B cell (primary cell): ENCODE measurements at regions not wholly inside any gene's neighbourhood (a gene's known extent, or its start where the extent isn't known, plus 50 kb on each side); places are given as distances from the start of the nearest gene placed in this dataset.

ENCODE experiments used
- ATAC-seq: fragments of 200-7000 bp; cut with Tn5 transposase; one replicate; pipeline ENCODE4 v1.10.0; 2021; ENCODE audit warnings: low read depth, mild to moderate bottlenecking, moderate number of reproducible peaks, moderate library complexity
- CTCF ChIA-PET: fragments of 350-600 bp; sonication (Branson Sonifier 250); formaldehyde crosslinking; loops from one replicate; lab custom pipeline; 2021; ENCODE audit warnings: antibody characterized with exemption, inconsistent platforms; lab: Charles Lee
- POLR2A ChIA-PET: fragments of 350-600 bp; sonication (Branson Sonifier 250); formaldehyde crosslinking; loops from one replicate; lab custom pipeline; 2021; ENCODE audit warnings: antibody characterized with exemption; lab: Charles Lee
- DNase-seq: peaks from one replicate; pipeline ENCODE4 v3.0.0; 2013
- H2AFZ ChIP-seq: 2 replicates; pipeline ENCODE4 v1.6.1; 2012; ENCODE audit warnings: mild to moderate bottlenecking, low read depth, low read length; ENCODE audit not compliant: insufficient read depth, poor library complexity, severe bottlenecking
- H3K27ac ChIP-seq, 2 donors: 1 replicate in 1 of 2; 2 replicates in 1 of 2; pipeline ENCODE4 v1.5.1; 2012 to 2013; ENCODE audit warnings: low read length in 2 of 2, mild to moderate bottlenecking in 2 of 2, moderate library complexity in 1 of 2
- H3K27me3 ChIP-seq, 4 experiments: fragments of 200-600 bp in 1 of 4; sonication (generic) in 1 of 4; replicated peaks in 1 of 4; 1 replicate in 2 of 4; 2 replicates in 2 of 4; pipeline versions ENCODE4 v1.6.1 to v1.7.0; 2013 to 2016; ENCODE audit warnings: low read length in 3 of 4, mild to moderate bottlenecking in 2 of 4, mixed read lengths in 1 of 4, moderate library complexity in 1 of 4; ENCODE audit not compliant: insufficient read depth in 4 of 4, control insufficient read depth in 3 of 4; ENCODE audit errors: control extremely low read depth in 1 of 4
- H3K36me3 ChIP-seq, 2 experiments: replicated peaks in 1 of 2; 1 replicate in 1 of 2; 2 replicates in 1 of 2; pipeline versions ENCODE4 v1.6.1 to v1.7.1; 2013; ENCODE audit warnings: low read length in 1 of 2; ENCODE audit not compliant: insufficient read depth in 2 of 2, control insufficient read depth in 1 of 2; ENCODE audit errors: control extremely low read depth in 1 of 2, extremely low read depth in 1 of 2
- H3K4me1 ChIP-seq, 2 donors: fragments of 200-600 bp in 1 of 2; sonication (generic) in 1 of 2; 1 replicate in 1 of 2; 2 replicates in 1 of 2; pipeline versions ENCODE4 v1.5.1 to v1.6.1; 2013 to 2017; ENCODE audit warnings: low read length in 2 of 2; ENCODE audit not compliant: control insufficient read depth in 2 of 2, insufficient read depth in 2 of 2
- H3K4me2 ChIP-seq: replicated peaks from 2 replicates; pipeline ENCODE3; 2012; ENCODE audit warnings: mild to moderate bottlenecking, low read depth, low read length; ENCODE audit not compliant: poor library complexity, severe bottlenecking
- H3K4me3 ChIP-seq, 5 experiments: fragments of 200-600 bp in 1 of 5; sonication (generic) in 1 of 5; 1 replicate in 3 of 5; 2 replicates in 2 of 5; pipeline versions ENCODE4 v1.5.1 to v1.7.0; 2011 to 2016; ENCODE audit warnings: low read length in 4 of 5, mild to moderate bottlenecking in 4 of 5, low read depth in 2 of 5, control low read depth in 1 of 5, moderate library complexity in 1 of 5; ENCODE audit not compliant: insufficient read depth in 1 of 5; ENCODE audit errors: control extremely low read depth in 1 of 5, extremely low read depth in 1 of 5
- H3K79me2 ChIP-seq: fragments of 200-600 bp; sonication (generic); one replicate; pipeline ENCODE4 v1.6.0; 2016; ENCODE audit warnings: low read length; ENCODE audit not compliant: control insufficient read depth, insufficient read depth
- H3K9ac ChIP-seq: fragments of 200-600 bp; sonication (generic); 2 replicates; pipeline ENCODE4 v1.6.1; 2017; ENCODE audit warnings: mild to moderate bottlenecking, low read length, moderate library complexity
- H3K9me3 ChIP-seq, 3 donors: one replicate each; pipeline versions ENCODE4 v1.6.1 to v1.7.1; 2013; ENCODE audit warnings: low read length in 2 of 3; ENCODE audit not compliant: control insufficient read depth in 2 of 3, insufficient read depth in 1 of 3; ENCODE audit errors: control extremely low read depth in 1 of 3
- H4K20me1 ChIP-seq: 2 replicates; pipeline ENCODE4 v1.6.0; 2012; ENCODE audit warnings: mild to moderate bottlenecking, low read length; ENCODE audit not compliant: insufficient read depth, control insufficient read depth, poor library complexity, severe bottlenecking
- H3K27ac Mint-ChIP-seq: one replicate; pipeline ENCODE4 v1.8.0; 2021; ENCODE audit warnings: mixed read lengths
- H3K27me3 Mint-ChIP-seq: one replicate; pipeline ENCODE4 v1.8.0; 2021; ENCODE audit warnings: mixed read lengths
- H3K4me1 Mint-ChIP-seq: one replicate; pipeline ENCODE4 v1.8.0; 2021; ENCODE audit warnings: mixed read lengths
- H3K4me3 Mint-ChIP-seq: one replicate; pipeline ENCODE4 v1.8.0; 2021; ENCODE audit warnings: mixed read lengths
- H3K9me3 Mint-ChIP-seq: one replicate; pipeline ENCODE4 v1.8.0; 2022; ENCODE audit warnings: mixed read lengths; ENCODE audit not compliant: insufficient read depth
- EZH2 ChIP-seq: IDR thresholded peaks from 2 replicates; pipeline ENCODE4 v1.6.1; 2012; ENCODE audit warnings: borderline replicate concordance, low read depth, mild to moderate bottlenecking, moderate library complexity, low read length; ENCODE audit not compliant: insufficient read depth, poor library complexity, severe bottlenecking
- WGBS: methylation state at CpG from one replicate; pipeline ENCODE4 v1.1.5; 2013; ENCODE audit warnings: missing lambda C conversion rate; ENCODE audit not compliant: insufficient coverage; 5-methylcytosine and 5-hydroxymethylcytosine counted together
- intact Hi-C: fragments of 100-400 bp; cut with micrococcal nuclease; formaldehyde crosslinking; loops from one replicate; pipeline ENCODE4 v1.10.0; 2022
- TF ChIP-seq, protein P1 (sequence below): fragments of 200-600 bp; IDR thresholded peaks from one replicate; pipeline ENCODE4 v1.8.0; 2022; ENCODE audit warnings: antibody characterized with exemption, mild to moderate bottlenecking

DNA sequence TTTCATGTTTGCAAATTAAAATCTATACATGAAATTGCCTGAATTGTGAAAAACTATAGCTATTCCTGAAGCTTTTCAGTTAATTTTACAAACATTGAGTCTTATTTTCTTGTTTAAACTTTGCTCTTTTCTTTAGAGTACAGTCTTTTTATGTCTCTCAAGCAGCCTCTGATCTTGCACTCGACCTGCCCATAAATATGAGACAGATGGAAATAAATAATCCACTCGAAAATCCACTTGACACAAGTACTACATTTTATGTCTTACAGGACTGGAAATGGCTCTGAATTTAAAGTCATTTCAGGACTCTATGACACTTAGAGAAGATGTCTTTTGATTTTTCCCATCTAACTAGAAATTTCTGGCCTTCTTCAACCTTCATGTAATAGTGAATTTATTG lies 283.8 kb downstream of the USP25 start:
- TF ChIP-seq, protein P1, sequence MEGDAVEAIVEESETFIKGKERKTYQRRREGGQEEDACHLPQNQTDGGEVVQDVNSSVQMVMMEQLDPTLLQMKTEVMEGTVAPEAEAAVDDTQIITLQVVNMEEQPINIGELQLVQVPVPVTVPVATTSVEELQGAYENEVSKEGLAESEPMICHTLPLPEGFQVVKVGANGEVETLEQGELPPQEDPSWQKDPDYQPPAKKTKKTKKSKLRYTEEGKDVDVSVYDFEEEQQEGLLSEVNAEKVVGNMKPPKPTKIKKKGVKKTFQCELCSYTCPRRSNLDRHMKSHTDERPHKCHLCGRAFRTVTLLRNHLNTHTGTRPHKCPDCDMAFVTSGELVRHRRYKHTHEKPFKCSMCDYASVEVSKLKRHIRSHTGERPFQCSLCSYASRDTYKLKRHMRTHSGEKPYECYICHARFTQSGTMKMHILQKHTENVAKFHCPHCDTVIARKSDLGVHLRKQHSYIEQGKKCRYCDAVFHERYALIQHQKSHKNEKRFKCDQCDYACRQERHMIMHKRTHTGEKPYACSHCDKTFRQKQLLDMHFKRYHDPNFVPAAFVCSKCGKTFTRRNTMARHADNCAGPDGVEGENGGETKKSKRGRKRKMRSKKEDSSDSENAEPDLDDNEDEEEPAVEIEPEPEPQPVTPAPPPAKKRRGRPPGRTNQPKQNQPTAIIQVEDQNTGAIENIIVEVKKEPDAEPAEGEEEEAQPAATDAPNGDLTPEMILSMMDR = no peak
- TF ChIP-seq EZH2 = no peak
- intact Hi-C loops = no loop called here

DNA sequence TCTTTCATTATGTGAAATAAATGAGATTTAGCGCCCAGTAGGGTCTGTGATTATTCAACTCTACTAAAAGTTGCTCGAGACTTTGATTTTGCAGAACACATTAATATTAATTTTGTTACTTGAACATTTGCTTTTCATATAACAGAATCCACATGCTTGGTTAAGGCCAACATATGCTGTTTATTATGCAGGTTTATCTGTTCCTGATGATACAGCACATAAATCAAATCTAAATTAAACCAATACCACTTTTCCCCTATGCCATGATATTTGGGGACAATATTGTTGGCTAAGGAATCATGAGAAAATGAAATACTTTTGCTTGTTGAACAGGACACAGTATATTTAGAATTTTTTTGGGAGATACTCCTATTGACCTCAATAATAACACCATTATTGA lies 291.1 kb downstream of the USP25 start:
- no peak overlapping the region for H3K4me2 ChIP-seq
- no peaks in the 10 kb centered on the region for H3K79me2 ChIP-seq
- POLR2A ChIA-PET = no interaction called here
- H2AFZ ChIP-seq = no peak overlapping the region
- H3K4me3 ChIP-seq = no peak overlapping the region
- H3K4me1 ChIP-seq = no peaks in the 10 kb centered on the region
- no CpG with 5 or more reads among the region's 2 CpGs for WGBS
- no peak overlapping the region for H3K27ac ChIP-seq
- Mint-ChIP-seq H3K4me1 (no peaks in the 10 kb centered on the region), H3K27ac (no peak overlapping the region), H3K4me3 (no peak overlapping the region), H3K27me3 (no peaks in the 10 kb centered on the region), H3K9me3 (no peaks in the 10 kb centered on the region)
- H3K27me3 ChIP-seq = no peaks in the 10 kb centered on the region
- H3K36me3 ChIP-seq = no peaks in the 10 kb centered on the region
- DNase-seq = no peak
- ATAC-seq = no peak
- TF ChIP-seq, protein P1 = no peak
- TF ChIP-seq EZH2 = no peak
- H3K9ac ChIP-seq = no peak overlapping the region
- peaks cover 0 to 1% (median 0%) of the 10 kb centered on the region in 3 donors for H3K9me3 ChIP-seq
- no peaks in the 10 kb centered on the region for H4K20me1 ChIP-seq
- intact Hi-C loops = no loop called here
- CTCF ChIA-PET = no interaction called here

More for the DNA sequence above, 283.8 kb downstream of the USP25 start:
- H3K9ac ChIP-seq = no peak overlapping the region
- H3K4me2 ChIP-seq = no peak overlapping the region
- H4K20me1 ChIP-seq = no peaks in the 10 kb centered on the region
- Mint-ChIP-seq H3K4me1 (no peaks in the 10 kb centered on the region), H3K4me3 (no peak overlapping the region), H3K27me3 (no peaks in the 10 kb centered on the region), H3K27ac (no peak overlapping the region), H3K9me3 (peaks cover 8% of the 10 kb centered on the region)
- WGBS = no CpG with 5 or more reads among the region's 2 CpGs
- H3K4me3 ChIP-seq = no peak overlapping the region
- H3K79me2 ChIP-seq = no peaks in the 10 kb centered on the region
- POLR2A ChIA-PET = no interaction called here
- H2AFZ ChIP-seq = no peak overlapping the region
- ATAC-seq (no peak), DNase-seq (no peak)
- H3K36me3 ChIP-seq = no peaks in the 10 kb centered on the region
- no peaks in the 10 kb centered on the region for H3K27me3 ChIP-seq
- no peaks in the 10 kb centered on the region for H3K9me3 ChIP-seq
- CTCF ChIA-PET = no interaction called here
- no peak overlapping the region for H3K27ac ChIP-seq
- no peaks in the 10 kb centered on the region for H3K4me1 ChIP-seq
